Right lobe of liver (tissue), 4 donors: ENCODE measurements at regions not wholly inside any gene's neighbourhood (a gene's known extent, or its start where the extent isn't known, plus 50 kb on each side); places are given as distances from the start of the nearest gene placed in this dataset.

Source experiments
- CTCF ChIP-seq, 4 donors: fragments of 200-600 bp in 3 of 4; fragments of 450-650 bp in 1 of 4; IDR thresholded peaks; one replicate each; pipeline versions ENCODE4 v1.5.1 to v1.8.0; 2016 to 2022; ENCODE audit warnings: antibody characterized with exemption in 4 of 4, mild to moderate bottlenecking in 2 of 4
- POLR2A ChIP-seq: fragments of 450-650 bp; IDR thresholded peaks from one replicate; pipeline ENCODE4 v1.6.1; 2017; ENCODE audit warnings: antibody characterized with exemption, mild to moderate bottlenecking
- donor health status: DM: no; HTN: no; CAD: no.
- donor health status: DM: no; HTN: no; CAD: no.
- donor health status: DM: no; HTN: yes; CAD: no.

GRCh38 chr12:93235881-93236280, 141.8 kb upstream of the NUDT4 start:
- TF ChIP-seq CTCF (IDR thresholded peaks at IDR 0.05) (no peak), POLR2A (no peak)
